ENCODE measurements at regions not wholly inside any gene's neighbourhood (a gene's known extent, or its start where the extent isn't known, plus 50 kb on each side); places are given as distances from the start of the nearest gene placed in this dataset.
A peak's percentile ranks its signal among the peaks of the same experiment; 100 is the strongest.

DNA sequence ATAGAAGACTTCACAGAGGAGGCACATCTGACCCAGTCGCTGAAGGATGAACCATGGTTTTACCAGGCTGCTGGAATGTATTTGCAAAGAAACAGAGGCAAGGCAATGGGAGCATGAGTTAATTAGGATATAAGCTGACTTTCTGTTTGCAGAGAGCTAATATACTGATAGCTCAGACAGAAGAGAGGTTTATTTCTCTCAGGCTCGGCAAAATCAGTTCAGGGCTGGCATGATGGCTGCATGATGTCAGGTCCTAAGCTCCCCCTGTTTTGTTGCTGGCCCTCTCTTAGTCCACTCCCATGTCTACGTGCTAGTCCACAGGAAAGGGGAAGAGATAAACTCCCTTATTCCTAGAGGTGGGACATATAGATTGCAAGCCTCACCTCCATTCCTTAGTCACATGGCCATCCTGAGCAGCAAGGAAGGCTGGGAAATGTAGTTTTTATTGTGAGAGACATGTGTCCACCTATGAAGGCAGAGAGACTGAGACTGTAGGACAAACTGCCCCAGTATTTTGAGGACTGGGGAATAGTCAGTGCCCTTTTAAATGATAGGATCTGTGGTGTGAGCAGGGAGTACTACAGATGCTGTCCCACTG, 224.5 kb downstream of the VRK1 start:
- Mint-ChIP-seq H3K4me1 (peaks cover 6 to 8% of the 10 kb centered on the region in 2 donors), H3K27me3 (ENCODE audit: low read depth in 2 of 2) (peaks cover 25 to 61% of the 10 kb centered on the region in 2 donors), H3K9me3 (no peaks in the 10 kb centered on the region), H3K4me3 (no peak overlapping the region), H3K36me3 (no peaks in the 10 kb centered on the region), H3K27ac (no peak overlapping the region)
- no peaks in the 10 kb centered on the region for H3K36me3 ChIP-seq (ENCODE audit: control insufficient read depth, insufficient read depth, low read length)
- no peak overlapping the region for H3K27ac ChIP-seq (ENCODE audit: low read length)
- TF ChIP-seq CTCF (IDR thresholded peaks at IDR 0.05) = no peak
- intact Hi-C loops (cut with micrococcal nuclease) = no loop called here
- no peaks in the 10 kb centered on the region for H3K27me3 ChIP-seq (ENCODE audit: control insufficient read depth, insufficient read depth, low read length)
- DNase-seq (peak in 1 of 2 donors; percentile 7), ATAC-seq (no peak)
- peaks cover 6% of the 10 kb centered on the region for H3K4me1 ChIP-seq (ENCODE audit: control insufficient read depth, insufficient read depth, low read length)
- H3K9me3 ChIP-seq (ENCODE audit: control insufficient read depth, insufficient read depth, low read length) = no peaks in the 10 kb centered on the region
- WGBS (ENCODE audit: insufficient coverage) = 74% methylated on average over 3 of the region's 3 CpGs
- no peak overlapping the region for H3K4me3 ChIP-seq (ENCODE audit: low read length)

DNA sequence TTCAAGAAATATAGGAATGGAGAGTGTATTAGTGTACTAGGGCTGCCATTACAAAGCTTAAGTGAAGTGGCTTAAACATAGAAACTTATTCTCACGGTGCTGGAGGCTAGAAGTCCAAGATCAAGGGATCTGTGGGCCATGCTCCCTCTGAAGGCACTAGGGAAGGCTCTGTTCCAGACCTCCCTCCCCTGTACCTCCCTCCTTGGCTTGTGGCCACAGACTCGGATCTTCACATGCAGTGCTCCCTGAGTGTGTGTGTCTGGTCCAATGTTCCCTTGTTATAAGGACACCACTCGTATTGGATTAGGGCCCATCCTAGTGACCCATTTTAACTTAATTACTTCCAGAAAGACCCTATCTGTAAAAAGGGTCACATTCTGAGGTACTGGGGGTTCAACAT, 225.6 kb downstream of the VRK1 start:
- WGBS (ENCODE audit: insufficient coverage) = 92% methylated on average over 2 of the region's 3 CpGs
- ATAC-seq = no peak
- peaks cover 25 to 54% of the 10 kb centered on the region in 2 donors for H3K27me3 Mint-ChIP-seq (ENCODE audit: low read depth in 2 of 2)
- H3K27ac Mint-ChIP-seq = no peak overlapping the region
- intact Hi-C loops (cut with micrococcal nuclease) = no loop called here
- H3K9me3 Mint-ChIP-seq = no peaks in the 10 kb centered on the region
- H3K4me1 Mint-ChIP-seq = peaks cover 6 to 8% of the 10 kb centered on the region in 2 donors
- DNase-seq = no peak
- no peak overlapping the region for H3K27ac ChIP-seq (ENCODE audit: low read length)
- H3K4me3 ChIP-seq (ENCODE audit: low read length) = no peak overlapping the region
- TF ChIP-seq CTCF (IDR thresholded peaks at IDR 0.05) = no peak
- no peaks in the 10 kb centered on the region for H3K27me3 ChIP-seq (ENCODE audit: control insufficient read depth, insufficient read depth, low read length)
- no peak overlapping the region for H3K4me3 Mint-ChIP-seq
- H3K36me3 Mint-ChIP-seq = no peaks in the 10 kb centered on the region
- peaks cover 6% of the 10 kb centered on the region for H3K4me1 ChIP-seq (ENCODE audit: control insufficient read depth, insufficient read depth, low read length)
- no peaks in the 10 kb centered on the region for H3K36me3 ChIP-seq (ENCODE audit: control insufficient read depth, insufficient read depth, low read length)
- H3K9me3 ChIP-seq (ENCODE audit: control insufficient read depth, insufficient read depth, low read length) = no peaks in the 10 kb centered on the region

DNA sequence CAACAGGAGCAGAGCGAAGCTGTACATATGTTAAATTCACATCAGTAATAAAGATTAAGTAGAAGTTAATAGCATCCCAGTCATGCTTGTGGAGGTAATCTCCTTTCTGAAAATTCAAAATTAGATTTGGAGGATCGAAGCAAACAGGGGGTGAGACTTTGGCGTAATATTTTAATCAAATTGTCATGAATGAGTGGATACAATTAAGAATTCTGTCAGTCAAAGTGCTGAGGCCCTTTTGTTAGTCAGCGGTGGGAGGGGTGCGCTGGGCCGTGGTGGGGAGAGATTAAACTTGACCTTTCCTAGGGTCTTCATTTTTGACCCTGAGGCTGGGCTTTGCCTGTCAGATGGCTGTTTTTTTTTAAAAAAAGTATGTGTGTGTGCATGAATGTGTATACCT, 226.7 kb downstream of the VRK1 start:
- H3K9me3 ChIP-seq (ENCODE audit: control insufficient read depth, insufficient read depth, low read length) = no peaks in the 10 kb centered on the region
- Mint-ChIP-seq H3K27ac (no peak overlapping the region), H3K4me3 (no peak overlapping the region), H3K27me3 (ENCODE audit: low read depth in 2 of 2) (peaks cover 17 to 58% of the 10 kb centered on the region in 2 donors), H3K4me1 (peaks cover 6 to 8% of the 10 kb centered on the region in 2 donors), H3K9me3 (no peaks in the 10 kb centered on the region), H3K36me3 (no peaks in the 10 kb centered on the region)
- H3K36me3 ChIP-seq (ENCODE audit: control insufficient read depth, insufficient read depth, low read length) = no peaks in the 10 kb centered on the region
- peaks cover 6% of the 10 kb centered on the region for H3K4me1 ChIP-seq (ENCODE audit: control insufficient read depth, insufficient read depth, low read length)
- ATAC-seq = no peak
- WGBS (ENCODE audit: insufficient coverage) = 97% methylated on average over 5 of the region's 6 CpGs
- intact Hi-C loops (cut with micrococcal nuclease) = no loop called here
- H3K27ac ChIP-seq (ENCODE audit: low read length) = no peak overlapping the region
- TF ChIP-seq CTCF (IDR thresholded peaks at IDR 0.05) = no peak
- no peak for DNase-seq
- H3K27me3 ChIP-seq (ENCODE audit: control insufficient read depth, insufficient read depth, low read length) = no peaks in the 10 kb centered on the region
- H3K4me3 ChIP-seq (ENCODE audit: low read length) = no peak overlapping the region

DNA sequence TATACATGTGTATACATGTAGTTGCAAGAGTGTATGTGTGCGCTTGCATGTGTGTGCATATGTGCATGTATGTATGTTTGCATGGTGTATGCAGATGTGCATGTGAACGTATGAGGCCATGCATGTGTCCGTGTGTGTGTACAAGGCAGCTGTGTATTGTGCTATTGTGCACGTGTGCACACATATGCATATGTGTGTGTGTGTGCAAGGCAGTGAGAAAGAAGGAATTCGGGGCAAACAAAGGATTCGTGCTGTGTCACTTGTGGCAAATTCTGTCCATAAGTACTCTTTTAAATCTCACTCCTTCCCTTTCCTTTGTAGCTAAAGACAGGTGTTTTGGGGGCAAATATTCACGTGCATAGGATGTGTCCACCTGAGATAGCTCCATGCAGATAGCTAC, 227.1 kb downstream of the VRK1 start:
- Histone ChIP-seq H3K4me3 (ENCODE audit: low read length) (no peak overlapping the region), H3K27me3 (ENCODE audit: control insufficient read depth, insufficient read depth, low read length) (no peaks in the 10 kb centered on the region), H3K9me3 (ENCODE audit: control insufficient read depth, insufficient read depth, low read length) (no peaks in the 10 kb centered on the region), H3K36me3 (ENCODE audit: control insufficient read depth, insufficient read depth, low read length) (no peaks in the 10 kb centered on the region), H3K4me1 (ENCODE audit: control insufficient read depth, insufficient read depth, low read length) (peaks cover 6% of the 10 kb centered on the region), H3K27ac (ENCODE audit: low read length) (no peak overlapping the region)
- H3K27ac Mint-ChIP-seq = no peak overlapping the region
- ATAC-seq (no peak), DNase-seq (no peak)
- no peak overlapping the region for H3K4me3 Mint-ChIP-seq
- no peak for TF ChIP-seq CTCF (IDR thresholded peaks at IDR 0.05)
- intact Hi-C loops (cut with micrococcal nuclease) = no loop called here
- H3K36me3 Mint-ChIP-seq = no peaks in the 10 kb centered on the region
- peaks cover 6 to 8% of the 10 kb centered on the region in 2 donors for H3K4me1 Mint-ChIP-seq
- 84% methylated on average over 7 of the region's 7 CpGs for WGBS (ENCODE audit: insufficient coverage)
- H3K27me3 Mint-ChIP-seq (ENCODE audit: low read depth in 2 of 2) = peaks cover 19 to 60% of the 10 kb centered on the region in 2 donors
- no peaks in the 10 kb centered on the region for H3K9me3 Mint-ChIP-seq
